GM21576 (cell line): ENCODE measurements at regions not wholly inside any gene's neighbourhood (a gene's known extent, or its start where the extent isn't known, plus 50 kb on each side); places are given as distances from the start of the nearest gene placed in this dataset.
"Not testable (repeated sequence)": the region's sequence is repeated elsewhere in the genome, so short reads cannot be mapped to it uniquely, and the experiment has no call there.

Experiments
- ATAC-seq: cut with Tn5 transposase; IDR thresholded peaks from one replicate; pipeline ENCODE4 v1.9.1; 2021; ENCODE audit warnings: mild to moderate bottlenecking, moderate library complexity; ENCODE audit not compliant: unreplicated experiment

- ATAC-seq: peak; percentile 71
Observed at GRCh38 chr22:22818861-22819855, 68.5 kb upstream of the IGLL5 start.

DNA sequence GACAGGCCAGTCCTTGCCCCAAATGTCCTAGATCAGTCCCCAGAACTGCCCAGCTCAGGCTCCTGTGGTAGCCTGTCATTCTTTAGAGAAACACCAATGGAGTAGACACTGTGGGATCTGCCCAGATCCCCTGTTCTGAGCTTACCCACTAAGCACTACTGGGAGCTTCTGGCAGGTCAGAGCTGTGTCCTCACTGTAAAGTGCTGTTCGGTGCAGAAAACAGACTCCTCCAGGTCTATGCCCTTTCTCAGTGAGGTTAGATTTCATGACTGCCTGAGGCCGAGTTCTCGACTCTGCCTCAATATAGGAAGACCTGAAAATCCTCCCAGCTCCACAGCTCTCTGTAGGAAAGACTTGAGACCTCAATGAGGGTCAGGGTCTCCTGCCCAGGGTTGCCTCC lies 67.5 kb upstream of the IGLL5 start:
- no peak for ATAC-seq

DNA sequence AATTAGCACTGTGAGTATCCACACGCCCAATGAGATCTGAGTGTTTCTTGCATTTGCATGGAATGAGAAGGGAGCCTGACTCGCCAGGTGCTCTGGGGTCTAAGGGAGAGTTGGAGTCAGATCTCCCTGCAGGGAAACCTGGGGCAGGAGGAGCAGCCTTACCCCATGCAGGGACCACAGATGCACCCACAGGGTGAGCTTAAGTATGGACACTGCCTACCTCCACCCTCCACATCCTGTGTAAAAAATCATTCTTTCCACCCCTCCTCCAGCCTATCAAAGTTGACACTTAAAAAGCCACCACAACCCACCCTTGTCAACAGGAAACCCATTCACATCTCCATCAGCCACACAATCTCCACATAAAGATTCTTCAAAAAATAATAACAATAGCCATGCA lies 67.0 kb upstream of the IGLL5 start:
- ATAC-seq: no peak

- no peak for ATAC-seq
Observed at GRCh38 chr22:22821340-22821739, 66.3 kb upstream of the IGLL5 start.

DNA sequence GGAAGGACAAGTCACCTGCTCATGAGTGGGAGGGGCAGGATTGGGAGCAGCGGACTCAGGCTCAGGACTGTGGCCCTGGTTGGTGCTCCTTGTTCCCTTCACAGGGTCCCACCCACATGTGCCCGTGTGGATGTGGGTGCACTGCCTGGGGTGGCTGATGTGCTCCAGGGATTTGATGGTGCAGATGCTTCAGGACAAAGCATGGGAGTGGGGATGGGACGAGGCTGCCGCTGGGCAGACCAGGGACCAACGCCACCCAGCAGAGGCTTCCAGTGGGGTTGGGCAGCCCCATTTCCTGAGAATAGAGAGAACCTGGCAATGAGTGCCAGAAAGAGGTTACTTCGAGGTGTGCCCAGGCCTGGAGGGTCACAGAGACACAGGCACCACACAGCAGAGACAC lies 65.5 kb upstream of the IGLL5 start:
- ATAC-seq: no peak

- not testable (repeated sequence) for ATAC-seq
Observed at GRCh38 chr22:22822553-22822952, 65.1 kb upstream of the IGLL5 start.

DNA sequence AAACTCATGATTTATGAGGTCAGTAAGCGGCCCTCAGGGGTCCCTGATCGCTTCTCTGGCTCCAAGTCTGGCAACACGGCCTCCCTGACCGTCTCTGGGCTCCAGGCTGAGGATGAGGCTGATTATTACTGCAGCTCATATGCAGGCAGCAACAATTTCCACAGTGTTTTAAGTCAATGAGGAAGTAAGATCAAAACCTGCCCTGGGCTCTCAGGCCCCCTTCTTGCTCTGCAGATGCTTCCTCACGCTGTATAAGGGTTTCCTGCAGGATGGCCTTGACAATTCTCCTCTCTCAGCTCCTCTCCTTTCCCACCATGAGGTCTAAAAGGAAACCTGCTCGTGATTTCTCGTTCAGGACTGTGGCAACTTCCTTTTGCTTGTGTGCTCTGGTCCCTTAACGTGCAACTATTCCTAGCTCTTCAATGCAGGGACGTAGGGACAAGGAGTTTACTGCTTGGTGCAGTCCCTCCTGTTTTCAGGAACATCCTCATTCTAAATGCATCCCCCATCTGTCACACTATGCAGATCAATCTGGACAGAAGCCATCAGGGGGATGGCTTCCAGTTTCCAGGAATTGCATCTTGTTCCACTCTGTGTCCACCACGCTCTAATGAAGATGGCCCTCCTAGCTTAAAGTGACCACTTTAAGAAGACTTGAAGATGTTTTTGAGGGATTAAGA lies 64.3 kb upstream of the IGLL5 start:
- no peak for ATAC-seq

DNA sequence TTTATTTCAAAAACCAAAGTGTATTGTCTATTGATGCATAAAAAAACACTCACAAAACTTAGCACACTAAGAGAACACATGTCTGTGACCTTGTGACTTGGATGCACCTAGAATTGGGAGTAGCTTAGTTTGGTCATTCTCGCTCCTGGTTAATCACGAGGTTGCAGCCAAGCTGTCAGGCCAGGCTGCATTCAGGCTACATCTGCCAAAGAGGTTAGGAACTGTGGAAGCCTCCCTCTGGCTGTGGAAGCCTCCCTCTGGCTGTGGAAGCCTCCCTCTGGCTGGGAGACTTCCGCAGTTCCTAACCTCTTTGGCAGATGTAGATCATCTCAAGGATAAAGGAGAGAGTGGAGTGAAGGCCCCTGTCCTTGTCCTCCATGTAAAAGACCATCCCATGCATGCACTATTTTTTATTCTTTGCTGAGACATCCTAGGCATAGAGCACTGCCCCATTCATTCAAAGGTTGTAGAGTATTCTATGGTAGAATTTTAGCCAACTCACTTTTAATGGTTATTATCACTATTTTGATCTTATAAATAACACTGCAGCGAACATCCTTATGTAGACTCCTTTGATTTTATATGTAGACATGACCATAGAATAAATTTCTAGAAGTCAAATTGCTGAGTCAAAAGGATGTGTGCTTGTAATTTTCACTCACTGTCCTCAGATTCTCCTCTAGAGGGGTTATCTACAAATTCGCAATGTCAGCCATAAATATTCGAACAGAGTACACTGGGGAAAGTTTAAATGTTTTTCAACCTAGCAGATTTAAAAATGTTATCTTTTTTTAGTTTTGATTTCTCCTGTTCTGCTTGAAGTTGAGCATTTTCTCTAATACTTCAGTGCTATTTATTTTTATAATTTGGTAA lies 63.0 kb upstream of the IGLL5 start:
- ATAC-seq: no peak

- no peak for ATAC-seq
Observed at GRCh38 chr22:22825213-22825593, 62.4 kb upstream of the IGLL5 start.

DNA sequence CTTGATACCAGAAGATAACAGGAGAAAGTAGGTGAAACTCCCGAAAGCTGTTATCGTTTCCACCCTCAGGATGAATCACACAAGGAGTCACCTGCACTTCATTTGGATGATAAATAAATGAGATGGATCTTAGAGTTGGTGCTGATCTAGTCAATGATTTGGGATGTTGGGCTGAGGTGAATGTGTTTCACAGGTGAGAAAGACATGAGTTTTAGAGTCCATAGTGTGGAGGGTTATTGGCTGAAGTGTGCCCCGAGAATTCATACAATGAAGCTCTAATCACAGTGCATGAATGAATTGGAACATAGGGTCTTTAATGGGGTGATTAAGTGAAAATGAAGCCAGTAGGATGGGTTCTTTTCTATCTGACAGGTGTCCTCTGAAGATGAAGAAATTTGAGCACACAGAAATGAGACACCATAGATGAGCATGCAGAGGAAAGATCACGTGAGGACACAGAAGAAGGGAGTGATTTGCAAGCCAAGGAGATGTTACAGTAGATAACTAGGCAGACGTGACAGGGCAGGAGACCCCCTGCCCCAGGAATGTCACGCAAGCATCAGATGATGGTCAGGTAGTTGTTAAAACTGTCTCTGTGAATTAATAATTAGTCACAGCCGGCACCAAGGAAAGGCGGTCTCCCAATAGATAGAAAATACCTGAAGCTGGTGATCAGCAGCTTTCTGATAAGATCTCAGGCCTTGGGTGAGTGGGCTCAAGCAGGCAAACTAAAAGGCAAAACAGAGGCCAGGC lies 60.3 kb upstream of the IGLL5 start:
- ATAC-seq: no peak

GRCh38 chr22:22830193-22830592 lies 57.4 kb upstream of the IGLL5 start:
- no peak for ATAC-seq

DNA sequence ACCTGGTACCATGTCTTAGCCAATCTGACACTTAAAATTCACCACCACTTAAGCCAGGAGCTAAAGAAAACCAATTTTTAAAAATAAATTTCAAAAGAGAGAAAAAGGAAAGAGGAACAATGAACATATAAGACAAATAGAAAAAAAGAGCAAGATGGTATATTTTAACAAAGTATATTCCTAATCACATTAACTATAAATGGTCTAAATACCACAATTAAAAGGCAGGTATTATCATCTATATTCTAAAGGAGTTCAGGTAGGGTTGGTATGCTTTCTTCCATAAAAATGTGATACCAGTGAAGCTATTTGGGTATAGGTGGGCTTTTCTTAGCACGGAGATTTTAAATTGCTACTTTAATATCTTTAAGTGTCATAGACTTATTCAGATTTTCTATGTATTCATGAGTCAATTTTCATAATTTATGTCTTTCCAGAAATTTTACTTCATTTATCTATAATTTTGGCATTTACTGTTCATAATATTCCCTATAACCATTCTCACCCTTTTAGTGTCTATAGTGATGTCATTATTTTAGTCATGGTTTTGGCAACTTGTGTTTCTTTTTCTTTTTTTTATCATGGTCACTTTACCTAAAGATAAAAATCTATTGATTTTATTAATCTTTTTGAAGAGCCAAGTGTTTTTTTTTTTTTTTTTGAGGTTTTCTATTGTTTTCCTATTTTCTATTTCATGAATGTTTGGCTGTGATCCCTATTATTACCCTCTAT lies 56.5 kb upstream of the IGLL5 start:
- ATAC-seq: no peak

- ATAC-seq: no peak
Observed at GRCh38 chr22:22833059-22833458, 54.6 kb upstream of the IGLL5 start.

DNA sequence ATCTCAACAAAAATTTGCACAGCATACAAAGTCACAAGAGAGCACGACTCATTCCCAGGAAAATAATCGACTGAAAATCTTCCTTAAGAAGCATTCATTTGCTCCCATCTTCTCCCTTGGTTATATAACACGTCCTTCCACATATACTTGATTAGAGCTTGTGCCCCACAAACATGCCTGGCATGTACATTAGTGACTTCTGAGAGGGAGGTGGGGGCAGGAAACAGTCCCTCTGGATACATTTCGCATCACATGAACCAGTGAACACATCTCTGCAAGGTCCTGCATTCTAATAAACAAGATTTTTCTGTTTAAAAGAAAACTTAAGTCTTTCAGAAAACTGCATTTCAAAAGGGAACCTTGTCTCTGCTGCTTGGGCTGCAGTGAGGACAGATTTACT lies 54.1 kb upstream of the IGLL5 start:
- ATAC-seq: no peak

GRCh38 chr22:22834204-22834603 lies 53.4 kb upstream of the IGLL5 start:
- ATAC-seq: no peak

DNA sequence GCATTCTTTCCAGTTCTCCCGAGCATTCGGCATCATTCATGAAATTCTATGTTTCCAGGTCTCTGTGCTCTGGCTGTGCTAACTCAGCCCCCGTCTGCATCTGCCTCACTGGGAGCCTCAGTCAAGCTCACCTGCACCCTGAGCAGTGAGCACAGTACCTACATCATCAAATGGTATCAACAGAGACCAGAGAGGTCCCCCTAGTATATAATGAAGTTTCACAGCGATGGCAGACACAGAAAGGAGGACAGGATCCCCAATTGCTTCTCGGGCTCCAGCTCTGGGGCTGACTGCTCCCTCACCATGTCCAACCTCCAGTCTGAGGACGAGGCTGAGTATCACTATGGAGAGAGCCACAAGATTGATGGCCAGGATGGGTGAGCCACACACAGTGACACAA lies 52.8 kb upstream of the IGLL5 start:
- ATAC-seq: no peak

DNA sequence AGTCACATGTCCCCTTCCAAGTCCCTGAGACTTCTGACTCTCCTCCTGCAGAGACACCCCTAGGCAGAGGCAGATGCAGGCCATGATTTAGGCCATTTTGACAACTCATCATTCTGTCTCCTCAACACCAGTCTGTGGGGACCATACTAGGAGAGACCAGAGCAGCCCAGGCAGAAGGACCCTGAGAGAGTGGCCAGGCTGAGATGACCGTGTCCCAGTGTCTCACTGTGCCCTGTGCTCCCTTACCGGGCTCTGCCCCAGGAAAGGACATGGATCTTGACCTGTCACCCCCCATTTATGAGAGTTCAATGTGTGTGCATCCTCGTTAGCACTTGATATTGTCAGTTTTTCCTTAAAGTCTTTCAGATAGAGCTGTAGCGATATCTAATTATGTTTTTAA lies 52.4 kb upstream of the IGLL5 start:
- ATAC-seq: no peak

DNA sequence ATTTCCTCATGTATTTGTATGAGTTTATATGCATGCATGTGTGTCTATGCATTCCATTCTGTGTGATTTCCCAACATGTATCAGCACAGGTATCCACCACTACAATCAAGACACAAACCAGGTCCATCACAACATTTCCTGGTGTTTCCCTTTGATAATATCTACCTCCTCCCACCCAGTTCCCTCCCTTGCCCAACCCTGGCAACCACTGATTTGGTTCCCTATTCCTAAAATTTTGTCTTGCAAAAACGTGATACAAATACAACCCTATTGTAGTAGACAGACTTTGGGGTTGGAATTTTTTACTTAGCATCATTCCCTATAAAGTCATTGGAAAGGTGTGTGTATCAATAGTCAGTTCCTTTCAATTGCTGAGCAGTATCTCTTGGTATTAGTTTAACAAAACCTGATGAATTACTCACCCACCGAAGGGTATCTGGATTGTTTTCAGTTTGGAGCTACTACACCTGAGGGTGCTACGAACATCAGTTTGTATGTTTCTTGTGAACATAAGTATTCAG lies 51.8 kb upstream of the IGLL5 start:
- no peak for ATAC-seq

- ATAC-seq: no peak
Observed at GRCh38 chr22:22836635-22837034, 51.0 kb upstream of the IGLL5 start.
